ENCODE measurements at regions not wholly inside any gene's neighbourhood (a gene's known extent, or its start where the extent isn't known, plus 50 kb on each side); places are given as distances from the start of the nearest gene placed in this dataset.

- TF ChIP-seq CTCF (IDR thresholded peaks at IDR 0.05; ENCODE audit: control extremely low read depth in 1 of 3, insufficient read depth in 1 of 3, low read depth in 1 of 3, low read length in 3 of 3) (no peak), TCF12 (IDR thresholded peaks at IDR 0.05; ENCODE audit: low read depth, low read length) (no peak), RXRA (IDR thresholded peaks at IDR 0.05; ENCODE audit: insufficient read depth, low read depth, low read length) (no peak), ZNF274 (IDR thresholded peaks at IDR 0.05; ENCODE audit: borderline replicate concordance, extremely low read depth, low read length) (no peak)
Measured at GRCh38 chr15:77830051-77830468, 197.3 kb upstream of the LINGO1 start.

Measured in H1 (cell line).